HepG2 (cell line): ENCODE measurements at regions not wholly inside any gene's neighbourhood (a gene's known extent, or its start where the extent isn't known, plus 50 kb on each side); places are given as distances from the start of the nearest gene placed in this dataset.

ENCODE experiments used
- ATAC-seq: fragments of 200-7000 bp; cut with Tn5 transposase; 3 replicates; pipeline ENCODE4 v1.9.1; 2020; ENCODE audit warnings: mild to moderate bottlenecking, moderate library complexity
- BruUV-seq: library from RNA; stranded (reverse); fragments of 400-500 nt; replicated peaks from 2 replicates; lab custom pipeline; 2021; lab: Mats Ljungman, UMichigan
- CTCF ChIA-PET: fragments of 300-600 bp; formaldehyde crosslinking; extraction: SDS; loops from one replicate; lab custom pipeline; 2021; ENCODE audit warnings: low total read pairs, inconsistent platforms, low intra/inter-chr PET ratio; lab: Yijun Ruan, JAX
- POLR2A ChIA-PET: fragments of 350-600 bp; sonication (Branson Sonifier 250); formaldehyde crosslinking; loops from one replicate; lab custom pipeline; 2020; ENCODE audit warnings: antibody characterized with exemption, inconsistent platforms; lab: Yijun Ruan, JAX
- DNase-seq: peaks from one replicate; pipeline ENCODE4 v3.0.0-alpha.2; 2015; ENCODE audit warnings: low spot score
- FAIRE-seq: peaks from 3 replicates; lab custom pipeline; 2011; peaks lifted over from hg19 to GRCh38; lab: Jason Lieb, UNC
- H2AFZ ChIP-seq: one replicate; pipeline ENCODE4 v1.6.1; 2011; ENCODE audit warnings: low read length, inconsistent platforms
- H3K27ac ChIP-seq: fragments of 300-600 bp; 3 replicates; pipeline ENCODE4 v1.8.0; 2011; ENCODE audit warnings: mixed run types, mild to moderate bottlenecking, mixed read lengths, low read length, inconsistent platforms; ENCODE audit not compliant: insufficient read depth; ENCODE audit errors: extremely low read length
- H3K27me3 ChIP-seq, 2 experiments: fragments of 200-600 bp in 1 of 2; 2 replicates in 1 of 2; 3 replicates in 1 of 2; pipeline versions ENCODE4 v1.6.0 to v1.8.0; 2011; ENCODE audit warnings: low read length in 2 of 2, mild to moderate bottlenecking in 2 of 2, moderate library complexity in 2 of 2, inconsistent platforms in 1 of 2; ENCODE audit not compliant: insufficient read depth in 2 of 2, control insufficient read depth in 1 of 2
- H3K36me3 ChIP-seq, 2 experiments: fragments of 200-600 bp in 1 of 2; replicated peaks in 1 of 2; 2 replicates in 1 of 2; 3 replicates in 1 of 2; pipeline versions ENCODE4 v1.5.1 to v1.8.0; 2011; ENCODE audit warnings: low read length in 2 of 2, inconsistent platforms in 1 of 2; ENCODE audit not compliant: insufficient read depth in 2 of 2, control insufficient read depth in 1 of 2
- H3K4me1 ChIP-seq: 2 replicates; pipeline ENCODE4 v1.5.1; 2012; ENCODE audit warnings: low read length, inconsistent platforms; ENCODE audit not compliant: insufficient read depth
- H3K4me2 ChIP-seq: 2 replicates; pipeline ENCODE4 v1.6.0; 2011; ENCODE audit warnings: low read depth, low read length, inconsistent platforms
- H3K4me3 ChIP-seq, 3 experiments: fragments of 200-600 bp in 1 of 3; sonication (generic), shearing (Covaris generic) in 1 of 3; replicated peaks in 1 of 3; 2 replicates each; pipeline ENCODE4 v1.5.1; 2011 to 2016; ENCODE audit warnings: low read length in 3 of 3, inconsistent platforms in 2 of 3, low read depth in 2 of 3, mild to moderate bottlenecking in 2 of 3, control low read depth in 1 of 3, mixed read lengths in 1 of 3; ENCODE audit not compliant: insufficient read depth in 1 of 3
- H3K79me2 ChIP-seq: one replicate; pipeline ENCODE4 v1.6.1; 2011; ENCODE audit warnings: low read length, inconsistent platforms; ENCODE audit not compliant: insufficient read depth
- H3K9ac ChIP-seq: 2 replicates; pipeline ENCODE4 v1.6.0; 2011; ENCODE audit warnings: mild to moderate bottlenecking, low read depth, low read length, inconsistent platforms; ENCODE audit not compliant: insufficient read depth
- H3K9me3 ChIP-seq: 2 replicates; pipeline ENCODE4 v1.5.1; 2012; ENCODE audit warnings: mild to moderate bottlenecking, low read length
- H4K20me1 ChIP-seq: 2 replicates; pipeline ENCODE4 v1.6.0; 2011; ENCODE audit warnings: inconsistent platforms, mild to moderate bottlenecking, low read length, moderate library complexity; ENCODE audit not compliant: insufficient read depth
- CEBPB ChIP-seq: IDR thresholded peaks from 2 replicates; pipeline ENCODE4 v1.6.1; 2011; ENCODE audit warnings: low read depth, low read length, improper control_type of control experiment, borderline replicate concordance
- HMGXB3 ChIP-seq: sonication (generic); formaldehyde crosslinking; IDR thresholded peaks from 2 replicates; pipeline ENCODE4 v1.4.0; 2020; ENCODE audit warnings: missing genetic modification reagents, borderline replicate concordance
- SIX1 ChIP-seq: sonication (generic); formaldehyde crosslinking; IDR thresholded peaks from 2 replicates; pipeline ENCODE4 v1.4.0; 2020; ENCODE audit warnings: missing genetic modification reagents, borderline replicate concordance
- ZGPAT ChIP-seq: IDR thresholded peaks from 2 replicates; pipeline ENCODE4 v1.6.1; 2016; ENCODE audit warnings: mild to moderate bottlenecking
- WGBS: methylation state at CpG from one replicate; pipeline ENCODE4 v1.1.6; 2017; ENCODE audit warnings: low lambda C conversion rate; 5-methylcytosine and 5-hydroxymethylcytosine counted together
- in situ Hi-C: cut with HindIII; loops from 2 replicates; pipeline ENCODE4 v1.10.0; 2017; ENCODE audit warnings: low pct_unique_long_range_greater_than_20kb; ENCODE audit not compliant: extremely low pct_ligation_motif_present
- intact Hi-C: fragments of 100-400 bp; cut with micrococcal nuclease; formaldehyde crosslinking; loops from one replicate; pipeline ENCODE4 v1.10.0; 2022; ENCODE audit not compliant: unreplicated experiment

GRCh38 chr18:67597759-67598158 is 81.2 kb upstream of the DSEL start:
- no TSS peak for BruUV-seq
- 0% methylated on average over 2 of the region's 2 CpGs for WGBS
- ChIA-PET POLR2A (no interaction called here), CTCF (no interaction called here)
- no peak overlapping the region for H3K4me2 ChIP-seq
- ATAC-seq (no peak), DNase-seq (no peak), FAIRE-seq (no peak)
- no peaks in the 10 kb centered on the region for H3K79me2 ChIP-seq
- no peak overlapping the region for H3K4me3 ChIP-seq
- TF ChIP-seq ZGPAT (no peak), CEBPB (peak; percentile 58; the same call in 1 of the 2 replicates), SIX1 (CRISPR knock-in tag) (no peak), HMGXB3 (no peak)
- H3K36me3 ChIP-seq: no peaks in the 10 kb centered on the region
- no peak overlapping the region for H3K9ac ChIP-seq
- H4K20me1 ChIP-seq: no peaks in the 10 kb centered on the region
- no peaks in the 10 kb centered on the region for H3K27me3 ChIP-seq
- no peaks in the 10 kb centered on the region for H3K9me3 ChIP-seq
- in situ Hi-C loops: no loop called here
- intact Hi-C loops: no loop called here
- no peaks in the 10 kb centered on the region for H3K4me1 ChIP-seq
- H3K27ac ChIP-seq: no peak overlapping the region
- H2AFZ ChIP-seq: no peak overlapping the region
